Chondrocyte (in vitro differentiated cells): ENCODE measurements at regions not wholly inside any gene's neighbourhood (a gene's known extent, or its start where the extent isn't known, plus 50 kb on each side); places are given as distances from the start of the nearest gene placed in this dataset.

Experiments used
- DNase-seq: peaks from one replicate; pipeline ENCODE4 v3.0.0; 2021; ENCODE audit warnings: mixed read lengths, low spot score
- H3K27ac Mint-ChIP-seq: one replicate; pipeline ENCODE4 v1.8.0; 2021; ENCODE audit warnings: mild to moderate bottlenecking, moderate library complexity, mixed read lengths; ENCODE audit not compliant: unreplicated experiment
- H3K27me3 Mint-ChIP-seq: 2 replicates; pipeline ENCODE4 v1.8.0; 2021; ENCODE audit warnings: low read depth, mixed read lengths
- H3K36me3 Mint-ChIP-seq: 2 replicates; pipeline ENCODE4 v1.8.0; 2021; ENCODE audit warnings: low read depth, mixed read lengths
- H3K4me1 Mint-ChIP-seq: 2 replicates; pipeline ENCODE4 v1.8.0; 2021; ENCODE audit warnings: low read depth, mild to moderate bottlenecking, mixed read lengths
- H3K4me3 Mint-ChIP-seq: one replicate; pipeline ENCODE4 v1.8.0; 2021; ENCODE audit warnings: mild to moderate bottlenecking, moderate library complexity, mixed read lengths; ENCODE audit not compliant: unreplicated experiment
- H3K9me3 Mint-ChIP-seq: 2 replicates; pipeline ENCODE4 v1.8.0; 2021; ENCODE audit warnings: low read depth, mixed read lengths
- CTCF ChIP-seq: fragments of 200-600 bp; sonication (generic); IDR thresholded peaks from 2 replicates; pipeline ENCODE4 v1.5.0; 2021; ENCODE audit warnings: antibody characterized with exemption, mild to moderate bottlenecking, moderate library complexity

- no peak overlapping the region for H3K27ac Mint-ChIP-seq
- DNase-seq, result no peak
- H3K9me3 Mint-ChIP-seq, result peaks cover 20% of the 10 kb centered on the region
- TF ChIP-seq CTCF, result no peak
- H3K4me3 Mint-ChIP-seq, result no peak overlapping the region
- H3K27me3 Mint-ChIP-seq, result no peaks in the 10 kb centered on the region
- H3K4me1 Mint-ChIP-seq, result no peaks in the 10 kb centered on the region
- no peaks in the 10 kb centered on the region for H3K36me3 Mint-ChIP-seq
Measured at GRCh38 chr4:96874657-96875056, 1034.8 kb downstream of the PDHA2 start.

GRCh38 chr4:96879527-96879926 lies 1039.6 kb downstream of the PDHA2 start:
- no peak for TF ChIP-seq CTCF
- H3K4me3 Mint-ChIP-seq, result no peak overlapping the region
- no peaks in the 10 kb centered on the region for H3K27me3 Mint-ChIP-seq
- DNase-seq, result no peak
- H3K4me1 Mint-ChIP-seq, result no peaks in the 10 kb centered on the region
- no peaks in the 10 kb centered on the region for H3K36me3 Mint-ChIP-seq
- H3K9me3 Mint-ChIP-seq, result peaks cover 27% of the 10 kb centered on the region
- no peak overlapping the region for H3K27ac Mint-ChIP-seq

- H3K27me3 Mint-ChIP-seq, result no peaks in the 10 kb centered on the region
- no peak for DNase-seq
- no peaks in the 10 kb centered on the region for H3K36me3 Mint-ChIP-seq
- H3K27ac Mint-ChIP-seq, result no peak overlapping the region
- H3K4me1 Mint-ChIP-seq, result no peaks in the 10 kb centered on the region
- H3K9me3 Mint-ChIP-seq, result no peaks in the 10 kb centered on the region
- no peak for TF ChIP-seq CTCF
- no peak overlapping the region for H3K4me3 Mint-ChIP-seq
Measured at GRCh38 chr4:96887857-96888256, 1048.0 kb downstream of the PDHA2 start.

- Mint-ChIP-seq H3K27me3 (no peaks in the 10 kb centered on the region), H3K9me3 (no peaks in the 10 kb centered on the region), H3K36me3 (no peaks in the 10 kb centered on the region), H3K4me1 (no peaks in the 10 kb centered on the region), H3K4me3 (no peak overlapping the region), H3K27ac (no peak overlapping the region)
- TF ChIP-seq CTCF, result no peak
- no peak for DNase-seq
Measured at GRCh38 chr4:96894621-96895020, 1054.7 kb downstream of the PDHA2 start.

GRCh38 chr4:96895826-96896225 lies 1055.9 kb downstream of the PDHA2 start:
- Mint-ChIP-seq H3K27ac (no peak overlapping the region), H3K36me3 (no peaks in the 10 kb centered on the region), H3K27me3 (no peaks in the 10 kb centered on the region), H3K4me3 (no peak overlapping the region), H3K4me1 (no peaks in the 10 kb centered on the region), H3K9me3 (no peaks in the 10 kb centered on the region)
- DNase-seq, result no peak
- no peak for TF ChIP-seq CTCF
